Left renal pelvis (tissue), 4 donors: ENCODE measurements at regions not wholly inside any gene's neighbourhood (a gene's known extent, or its start where the extent isn't known, plus 50 kb on each side); places are given as distances from the start of the nearest gene placed in this dataset.
"Not testable (repeated sequence)": the region's sequence is repeated elsewhere in the genome, so short reads cannot be mapped to it uniquely, and the experiment has no call there.

ENCODE experiments used
- DNase-seq, 4 donors: peaks; one replicate each; pipeline ENCODE4 v3.0.0-alpha.2; 2013; ENCODE audit warnings: low read depth in 4 of 4, low spot score in 3 of 4

DNA sequence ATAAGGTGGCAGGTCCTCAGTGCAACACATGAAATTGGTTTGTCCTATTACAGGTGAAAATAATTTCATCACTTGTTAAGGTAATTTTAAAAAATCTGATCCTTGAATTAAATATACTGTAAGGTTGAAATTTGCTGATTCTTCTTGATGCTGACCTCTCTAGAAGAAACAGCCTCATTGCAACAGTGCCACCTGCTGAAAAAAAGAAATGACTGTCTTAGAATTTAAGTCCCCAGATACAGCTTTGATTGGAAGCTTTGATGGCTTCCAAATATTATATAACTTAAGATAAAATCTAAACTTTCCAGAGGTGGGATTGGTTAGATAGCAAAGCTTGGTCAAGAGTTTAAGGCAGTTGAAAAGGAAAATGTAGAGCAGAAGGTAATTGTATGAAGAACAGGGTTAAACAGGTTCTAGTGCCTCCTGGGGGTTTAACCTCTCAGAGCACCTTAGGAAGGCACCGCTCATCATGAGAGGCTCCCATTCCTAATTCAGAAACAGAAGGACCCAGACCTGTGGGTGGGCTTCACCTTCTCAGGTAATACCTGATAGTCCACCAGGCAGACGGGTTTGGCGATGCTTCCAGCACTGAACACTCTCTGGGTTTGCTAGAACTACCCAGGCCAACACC, 401.0 kb downstream of the PAX1 start:
- DNase-seq = peak in 2 of 4 donors; percentile 22 to 30

DNA sequence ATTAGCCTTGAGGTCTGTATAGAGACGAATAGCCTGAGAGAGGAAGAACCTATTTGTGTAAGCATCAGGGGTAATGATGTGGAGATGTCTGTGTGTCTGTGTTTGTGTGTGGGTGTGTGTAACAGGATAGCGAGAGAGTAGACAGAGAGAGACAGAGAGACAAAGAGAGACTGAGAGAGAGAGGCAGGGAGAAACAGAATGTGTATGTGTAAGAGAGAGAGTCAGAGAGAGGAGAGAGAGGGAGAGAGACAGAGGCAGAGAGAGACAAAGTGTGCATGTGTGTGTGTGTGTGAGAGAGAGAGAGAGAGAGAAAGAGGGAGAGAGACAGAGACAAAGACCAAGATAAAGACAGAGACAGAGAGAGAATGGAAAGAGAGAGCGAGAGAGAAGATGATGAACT, 396.1 kb downstream of the PAX1 start:
- no peak for DNase-seq

DNA sequence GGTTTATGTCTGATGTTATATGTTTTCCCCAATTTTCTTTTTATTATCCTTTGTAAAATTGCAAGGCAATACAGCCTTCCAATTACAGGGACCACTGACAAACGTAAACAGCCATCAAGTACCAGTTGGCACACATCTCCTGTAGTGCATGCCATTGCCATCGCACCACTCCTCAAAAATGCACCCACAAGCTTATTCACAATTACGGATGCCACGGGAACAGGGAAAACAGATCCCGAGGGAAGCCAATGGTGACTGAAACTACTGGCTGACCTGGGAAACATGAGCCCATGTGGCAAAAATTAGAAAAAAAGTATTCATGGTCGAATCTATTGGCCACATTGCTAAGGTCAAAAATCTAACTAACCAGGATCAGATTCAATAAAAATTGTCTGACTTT, 395.2 kb downstream of the PAX1 start:
- no peak for DNase-seq

DNA sequence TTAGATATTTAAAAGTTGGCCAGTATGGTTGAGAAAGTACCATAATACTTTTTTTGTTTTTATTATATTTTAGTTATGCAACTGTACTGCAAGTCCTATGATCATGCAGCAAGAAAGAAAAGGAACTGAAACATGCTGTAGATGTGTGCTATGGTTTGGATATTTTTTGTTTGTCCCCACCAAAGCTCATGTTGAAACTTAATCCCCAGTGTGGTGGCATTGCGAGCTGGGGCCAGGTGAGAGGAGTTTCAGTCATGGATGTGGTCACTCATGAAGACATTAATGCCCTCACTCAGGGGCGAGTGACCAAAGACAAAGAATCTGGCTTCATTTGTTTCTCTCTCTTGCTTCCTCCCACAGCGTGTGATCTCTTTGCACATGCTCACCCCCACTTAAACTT, 393.9 kb downstream of the PAX1 start:
- DNase-seq = no peak

DNA sequence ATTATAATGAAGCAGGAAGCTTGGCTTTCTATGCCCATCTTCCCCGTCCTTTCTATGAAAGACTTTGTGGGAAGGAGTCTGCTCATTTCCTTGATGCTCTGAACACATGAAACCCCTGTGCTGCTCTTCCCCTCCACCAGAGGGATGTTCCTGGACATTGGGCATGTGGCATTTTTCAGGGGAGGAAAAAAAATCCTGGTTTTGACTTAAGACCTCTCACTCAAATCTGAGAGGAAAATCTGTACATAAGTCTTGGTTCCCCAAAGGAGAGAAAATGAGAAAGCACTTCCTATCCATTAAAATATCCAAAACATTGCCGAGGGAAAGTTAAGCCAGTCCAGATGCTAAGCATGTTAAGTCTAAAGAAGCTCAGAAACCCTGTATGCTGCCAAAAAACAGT, 393.0 kb downstream of the PAX1 start:
- no peak for DNase-seq

DNA sequence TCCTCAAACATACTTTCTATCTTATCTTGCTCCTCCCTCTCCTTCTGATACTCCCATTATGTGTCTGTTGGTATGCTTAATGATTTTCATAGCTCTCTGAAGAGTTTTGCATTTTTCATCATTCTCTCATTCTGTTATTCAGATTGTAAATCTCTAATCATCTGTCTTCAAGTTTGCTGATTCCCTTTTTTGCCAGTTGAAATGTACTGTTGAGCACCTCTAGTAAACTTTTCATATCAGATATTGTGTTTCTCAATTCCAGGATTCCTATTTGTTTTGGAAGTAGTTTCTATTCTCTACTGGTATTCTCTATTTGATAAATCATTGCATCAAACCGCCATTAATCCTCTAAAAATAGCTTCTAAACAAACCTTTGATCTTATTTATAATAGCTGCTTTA, 387.7 kb downstream of the PAX1 start:
- no peak for DNase-seq

DNA sequence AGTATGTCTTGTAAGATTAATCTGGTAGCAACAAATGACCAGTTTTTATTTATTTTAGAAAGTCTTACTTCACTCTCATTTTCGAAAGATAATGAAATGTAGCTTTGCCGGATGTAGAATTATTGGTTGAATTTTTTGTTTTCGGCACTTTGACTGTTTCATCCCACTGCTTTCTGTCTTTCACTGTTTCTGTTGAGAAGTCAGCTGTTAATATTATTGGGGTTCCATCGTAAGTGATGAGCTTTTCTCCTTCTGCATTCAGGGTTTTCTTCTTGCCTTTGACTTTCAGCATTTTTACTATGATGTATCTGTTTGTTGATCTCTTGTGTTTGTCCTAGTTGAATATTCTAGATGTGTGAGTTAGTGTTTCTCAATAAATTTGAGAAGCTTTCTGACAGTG, 383.4 kb downstream of the PAX1 start:
- no peak for DNase-seq

DNA sequence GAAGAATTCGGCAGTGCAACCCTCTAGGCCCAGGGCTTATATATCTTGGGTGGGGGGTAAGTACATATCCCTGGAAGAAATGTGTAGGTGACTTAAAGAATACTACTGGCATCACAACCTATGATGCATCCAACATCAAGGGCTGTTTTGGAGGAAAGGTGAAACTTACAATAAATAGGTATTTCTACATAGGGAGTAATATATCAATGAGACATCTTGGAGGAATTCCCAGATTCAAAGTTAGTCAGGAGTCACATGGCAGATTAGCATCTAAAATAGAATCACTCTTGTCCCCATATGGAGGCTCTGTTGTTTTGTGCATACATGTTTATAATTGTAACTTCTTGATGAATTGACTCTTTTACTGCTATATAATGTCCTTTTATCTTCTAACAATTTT, 375.5 kb downstream of the PAX1 start:
- DNase-seq = no peak

DNA sequence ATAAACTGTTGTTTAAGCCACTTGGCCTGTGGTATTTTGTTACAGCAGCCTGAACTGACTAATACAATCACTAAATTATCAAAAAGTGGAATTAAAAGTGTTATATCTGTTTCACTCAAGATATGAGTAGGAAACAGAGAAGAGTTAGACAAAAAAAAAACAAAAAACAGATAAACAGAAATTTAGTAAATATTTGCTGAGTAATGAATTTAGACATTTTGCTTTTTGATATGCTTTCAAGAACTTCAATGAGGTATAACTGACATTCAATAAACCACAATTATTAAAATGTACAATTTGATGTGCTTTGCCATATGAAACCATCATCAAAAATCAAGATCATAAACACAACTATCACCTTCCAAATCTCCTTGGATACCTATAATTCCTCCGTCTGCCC, 369.2 kb downstream of the PAX1 start:
- no peak for DNase-seq

DNA sequence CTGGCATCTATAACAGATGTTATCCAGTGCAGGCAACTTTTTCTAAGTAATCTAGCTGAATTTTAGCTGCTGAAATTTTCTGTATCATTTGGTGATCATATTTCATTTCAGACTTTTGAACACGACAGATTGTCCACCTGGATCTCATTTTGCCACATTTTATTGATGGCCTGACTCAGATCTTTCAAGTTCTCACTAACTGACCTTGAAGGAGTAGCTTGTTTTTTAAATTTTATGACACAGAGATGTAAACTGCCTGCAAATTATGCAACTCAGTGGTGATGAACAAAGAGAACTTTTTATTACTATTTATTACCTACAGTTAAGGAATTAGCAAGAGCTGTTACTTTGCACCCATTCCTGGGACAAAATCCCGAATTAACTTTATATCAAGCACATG, 366.4 kb downstream of the PAX1 start:
- DNase-seq = no peak

DNA sequence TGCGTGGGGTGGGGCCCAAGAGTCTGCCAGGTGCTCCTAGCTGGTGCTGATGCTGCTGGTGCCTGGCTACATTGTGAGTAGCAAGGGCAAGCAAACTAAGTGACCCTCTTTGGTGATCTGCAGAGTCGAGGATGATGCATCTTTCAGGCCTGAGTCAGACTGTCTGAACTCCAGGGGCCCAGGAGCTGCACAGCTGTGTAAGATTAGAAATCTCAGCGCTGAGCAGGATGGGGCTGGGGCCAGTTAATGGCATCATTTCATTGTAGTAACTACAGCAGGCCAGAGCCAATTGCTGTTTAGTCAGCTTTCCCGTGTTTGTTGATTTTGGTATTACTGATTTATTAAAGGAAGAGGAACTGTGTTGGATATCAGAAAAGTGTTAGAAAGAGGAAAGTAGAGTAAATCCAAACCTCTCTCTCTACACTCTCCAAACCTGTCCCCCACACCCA, 365.2 kb downstream of the PAX1 start:
- DNase-seq = no peak

DNA sequence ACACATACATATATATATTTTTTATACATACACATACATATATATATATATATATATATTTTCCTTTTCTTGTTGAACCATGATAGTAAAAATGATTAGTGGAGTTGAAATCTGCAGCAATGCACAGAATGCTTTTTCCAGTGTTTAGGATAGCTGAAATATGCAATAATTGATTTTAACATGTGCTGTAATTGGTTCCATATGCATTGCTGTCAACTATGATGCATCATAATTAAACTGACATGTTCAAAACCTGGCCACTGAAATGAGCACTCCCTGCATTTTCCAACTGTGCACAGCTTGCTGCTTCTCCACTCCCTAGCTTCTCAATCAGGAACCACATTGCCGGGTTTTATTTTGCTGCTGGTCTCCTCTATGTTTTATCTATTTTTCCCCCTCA, 358.3 kb downstream of the PAX1 start:
- DNase-seq = no peak

DNA sequence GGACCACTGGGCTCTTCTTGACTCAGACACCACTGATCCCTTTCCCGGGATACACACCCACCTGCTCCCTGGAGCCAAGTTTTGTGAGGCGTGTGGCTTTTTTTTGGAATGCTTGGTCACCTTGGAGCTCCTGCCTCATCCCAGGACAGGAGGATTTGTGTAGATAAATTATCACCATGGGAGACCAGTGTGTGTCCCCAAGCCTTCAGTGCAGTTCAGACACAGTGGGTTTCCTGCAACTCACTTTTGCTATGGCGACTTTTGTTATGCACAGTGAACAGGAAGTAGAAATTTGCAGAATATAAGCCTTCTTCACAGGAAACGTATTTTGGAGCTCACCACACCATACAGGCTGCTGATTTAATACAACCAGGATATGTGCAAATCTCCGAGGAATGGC, 357.4 kb downstream of the PAX1 start:
- no peak for DNase-seq

DNA sequence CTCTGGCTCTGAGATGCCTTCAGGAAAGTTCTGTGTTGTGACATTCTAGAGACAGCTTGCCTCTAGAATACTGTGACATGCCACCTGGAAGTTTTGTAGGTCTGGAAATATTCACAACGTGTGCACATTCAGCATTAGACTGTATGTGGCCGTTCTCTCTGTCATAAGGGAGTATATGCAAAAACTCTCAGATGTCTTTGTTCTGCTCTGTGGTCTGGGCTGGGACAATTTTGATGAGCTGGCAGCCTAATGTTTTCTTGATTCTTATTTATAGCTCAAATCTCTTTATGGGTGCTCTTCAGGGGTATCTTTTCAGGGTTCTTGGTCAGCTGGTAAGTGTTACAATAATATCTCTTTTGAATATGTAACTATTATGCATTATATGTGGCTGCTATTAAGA, 355.1 kb downstream of the PAX1 start:
- DNase-seq = no peak

DNA sequence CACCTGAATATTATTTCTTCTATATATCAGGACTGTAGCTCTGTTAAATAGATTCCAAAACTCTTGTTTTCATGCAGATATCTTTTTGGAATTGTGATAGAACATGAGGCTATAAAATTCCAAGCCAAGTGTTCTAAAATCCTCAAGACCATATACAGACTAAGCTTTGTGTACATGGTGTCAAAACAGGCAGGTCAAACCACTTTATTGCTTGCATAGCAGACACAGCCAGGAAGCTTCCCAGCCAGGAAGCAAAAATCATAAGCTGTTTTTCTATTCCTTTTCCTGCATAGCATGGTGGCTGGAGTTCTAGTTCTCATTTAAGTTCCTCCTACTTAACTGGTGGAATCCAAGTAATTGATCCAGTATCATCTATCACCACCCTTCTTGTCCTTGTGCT, 353.3 kb downstream of the PAX1 start:
- no peak for DNase-seq

DNA sequence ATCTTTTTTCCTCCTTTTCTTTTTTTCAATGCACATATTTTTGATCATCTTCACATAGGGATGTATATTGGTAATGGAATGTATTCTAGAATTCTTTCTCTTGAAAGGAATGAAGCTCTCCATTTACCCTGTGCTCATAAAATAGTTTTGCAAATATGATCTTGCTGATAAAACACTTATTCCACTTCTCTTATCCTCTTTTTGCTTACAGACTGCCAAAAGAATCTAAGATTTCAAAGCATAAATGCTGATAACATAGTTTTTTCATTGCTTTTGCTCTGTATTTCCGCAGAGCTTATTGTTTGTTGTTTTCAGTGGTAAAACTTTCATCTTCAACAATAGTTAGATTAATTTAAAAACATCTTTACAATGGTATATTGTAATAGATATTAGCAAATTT, 350.5 kb downstream of the PAX1 start:
- DNase-seq = no peak

DNA sequence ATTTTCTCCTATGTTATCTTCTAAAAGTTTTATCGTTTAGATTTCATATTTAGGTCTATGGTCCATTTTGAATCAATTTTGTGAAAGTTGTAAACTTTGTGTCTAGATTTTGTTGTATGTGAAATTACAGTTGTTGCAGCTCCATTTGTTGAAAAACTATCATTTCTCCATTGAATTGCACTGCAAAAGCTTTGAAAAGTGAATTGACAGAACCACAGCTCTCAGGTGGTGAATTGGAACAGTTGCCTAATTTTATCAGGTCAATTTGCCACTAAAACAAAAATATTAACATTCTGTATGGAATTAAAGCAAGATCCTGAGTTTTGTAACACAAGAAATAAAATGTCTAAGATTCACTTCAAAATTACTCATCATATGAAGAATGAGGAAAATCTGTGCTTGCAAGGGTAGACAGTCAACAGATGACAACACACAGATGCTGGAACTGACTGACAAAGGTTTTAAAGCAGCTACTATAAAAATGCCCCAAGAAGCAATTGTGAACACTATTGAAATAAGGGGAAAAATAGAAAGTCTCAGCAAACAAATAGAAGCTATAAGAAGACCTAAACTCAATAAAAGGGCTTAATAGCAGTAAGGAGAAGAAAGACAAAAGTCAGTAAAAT, 346.7 kb downstream of the PAX1 start:
- DNase-seq = no peak

DNA sequence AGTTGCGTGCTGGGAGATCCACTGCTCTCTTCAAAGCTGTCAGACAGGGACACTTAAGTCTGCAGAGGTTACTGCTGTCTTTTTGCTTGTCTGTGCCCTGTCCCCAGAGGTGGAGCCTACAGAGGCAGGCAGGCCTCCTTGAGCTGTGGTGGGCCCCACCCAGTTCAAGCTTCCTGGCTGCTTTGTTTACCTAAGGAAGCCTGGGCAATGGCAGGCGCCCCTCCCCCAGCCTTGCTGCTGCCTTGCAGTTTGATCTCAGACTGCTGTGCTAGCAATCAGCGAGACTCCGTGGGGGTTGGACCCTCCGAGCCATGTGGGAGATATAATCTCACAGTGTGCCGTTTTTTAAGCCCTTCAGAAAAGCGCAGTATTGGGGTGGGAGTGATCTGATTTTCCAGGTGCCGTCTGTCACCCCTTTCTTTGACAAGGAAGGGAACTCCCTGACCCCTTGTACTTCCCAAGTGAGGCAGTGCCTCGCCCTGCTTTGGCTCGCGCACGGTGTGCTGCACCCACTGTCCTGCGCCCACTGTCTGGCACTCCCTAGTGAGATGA, 340.6 kb downstream of the PAX1 start:
- not testable (repeated sequence) for DNase-seq

DNA sequence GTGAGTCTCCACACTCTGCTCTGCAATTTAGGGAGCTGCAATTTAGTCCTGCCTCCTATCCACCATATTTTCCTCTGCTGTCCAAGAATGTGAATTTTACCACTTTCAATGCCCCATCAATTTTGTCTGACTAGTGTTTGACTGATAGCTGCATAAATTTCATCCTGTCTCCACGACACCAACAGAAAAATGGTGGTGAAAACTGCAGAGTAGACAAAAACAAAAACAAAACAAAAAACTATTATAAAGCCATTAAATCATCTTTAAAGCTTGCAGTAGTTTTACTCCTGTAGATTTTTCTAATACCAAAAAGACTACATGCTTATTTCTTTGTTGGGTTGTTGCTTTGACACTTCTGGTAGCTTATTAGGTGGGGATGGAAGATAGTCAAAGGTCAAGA, 322.0 kb downstream of the PAX1 start:
- DNase-seq = no peak

DNA sequence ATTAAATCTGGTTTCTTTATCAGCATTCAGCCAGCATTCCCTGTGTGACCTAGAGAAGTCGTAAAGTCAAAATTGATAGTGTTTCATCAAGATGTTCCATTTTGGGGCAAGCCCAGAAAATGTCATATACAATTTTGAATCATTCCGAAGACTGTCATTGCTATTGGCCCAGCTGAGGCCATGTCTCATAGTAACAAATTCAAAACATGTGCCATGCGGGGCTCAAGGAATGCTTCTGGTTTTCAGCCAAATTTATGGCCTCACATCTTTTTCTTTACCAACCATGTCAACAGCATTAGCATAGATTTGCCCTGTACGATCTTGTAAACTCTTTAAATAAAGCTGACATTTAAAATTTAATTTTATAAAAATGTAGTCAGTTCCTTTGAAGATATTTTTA, 314.7 kb downstream of the PAX1 start:
- DNase-seq = no peak

DNA sequence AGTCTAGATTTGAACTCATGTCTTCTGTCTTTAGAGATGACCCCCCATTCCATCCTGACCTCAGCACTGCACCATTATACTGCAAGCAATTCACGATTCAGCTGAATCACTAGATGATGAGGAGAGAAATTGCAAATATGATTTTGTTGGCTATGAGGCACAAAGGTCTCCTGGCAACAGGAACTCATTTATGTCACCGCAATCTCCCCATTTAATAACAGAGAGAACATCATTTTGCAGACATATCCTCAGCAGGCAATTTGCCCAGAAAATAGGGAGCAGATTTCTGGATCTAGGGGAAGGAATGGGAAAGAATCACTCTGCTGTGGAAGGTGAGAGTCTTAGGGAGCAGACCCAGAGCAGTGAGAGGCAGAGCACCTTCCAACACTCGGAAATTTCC, 303.0 kb downstream of the PAX1 start:
- no peak for DNase-seq

DNA sequence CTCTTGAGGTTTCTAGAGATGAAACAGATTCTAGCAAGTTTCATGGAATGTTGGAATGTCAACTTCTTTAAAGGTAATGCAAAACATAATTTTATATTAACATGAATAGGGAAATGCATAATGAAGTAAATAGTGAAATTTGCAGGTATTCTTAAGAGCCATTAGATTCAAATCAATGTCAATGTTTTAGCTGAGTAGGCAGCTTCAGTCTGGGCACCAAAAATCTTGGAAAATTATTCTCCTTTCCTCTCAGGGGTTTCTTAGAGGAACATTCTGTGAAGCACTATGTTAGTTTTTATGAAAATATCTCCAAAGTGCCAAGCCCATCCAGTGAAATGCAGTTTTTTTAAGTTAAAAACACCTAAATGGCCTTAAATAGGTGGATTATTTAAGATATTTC, 300.8 kb downstream of the PAX1 start:
- no peak for DNase-seq

DNA sequence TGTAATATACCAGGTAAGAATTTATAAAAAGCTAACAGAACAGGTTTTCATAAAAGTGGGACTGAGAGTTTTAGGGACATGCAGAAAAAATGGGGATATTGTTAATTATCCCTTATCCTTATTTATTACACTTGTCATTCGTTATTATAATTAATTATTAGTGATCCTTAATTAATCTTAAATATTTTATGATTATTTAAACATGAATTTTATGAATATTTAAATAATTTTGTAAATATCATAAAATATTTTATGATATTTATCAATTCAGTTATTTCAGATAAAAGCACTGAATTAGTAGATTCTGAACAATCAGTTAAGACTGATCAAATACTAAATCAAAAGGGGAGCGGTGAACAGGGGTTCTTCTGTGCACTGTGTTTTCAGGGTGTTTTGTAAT, 300.1 kb downstream of the PAX1 start:
- DNase-seq = no peak
